ENCODE measurements at regions not wholly inside any gene's neighbourhood (a gene's known extent, or its start where the extent isn't known, plus 50 kb on each side); places are given as distances from the start of the nearest gene placed in this dataset.

DNA sequence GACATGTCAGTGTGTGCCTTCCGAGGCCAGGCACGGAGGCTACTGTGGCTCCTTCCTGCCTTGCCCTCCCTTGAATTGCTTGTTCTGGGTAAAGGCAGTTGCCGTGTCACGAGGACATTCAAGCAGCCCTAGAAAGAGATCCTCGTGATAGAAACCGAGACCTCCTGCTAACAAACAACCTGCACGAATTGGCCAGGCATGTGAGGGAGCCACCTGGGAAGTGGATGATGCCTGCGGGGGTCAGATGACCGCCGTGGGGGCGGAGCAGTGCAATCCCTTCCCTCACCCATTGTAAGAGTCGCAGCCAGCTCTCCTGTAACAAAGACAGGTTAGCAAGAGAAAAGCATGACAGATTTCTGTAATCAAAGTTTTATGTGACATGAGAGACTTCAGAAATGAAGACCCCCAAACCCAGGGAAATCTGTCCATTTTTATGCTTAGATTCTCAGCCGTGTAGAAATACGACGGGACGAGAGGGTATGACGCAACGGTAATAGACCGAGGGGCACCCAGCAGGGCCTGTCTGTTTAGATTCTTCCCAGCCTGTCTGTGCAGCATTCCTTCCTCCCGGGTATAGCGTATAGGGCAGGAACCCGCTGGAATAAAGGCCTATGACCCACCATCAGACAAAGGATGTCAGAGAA lies 241.7 kb downstream of the GATA3 start:
- TF ChIP-seq, protein P1, sequence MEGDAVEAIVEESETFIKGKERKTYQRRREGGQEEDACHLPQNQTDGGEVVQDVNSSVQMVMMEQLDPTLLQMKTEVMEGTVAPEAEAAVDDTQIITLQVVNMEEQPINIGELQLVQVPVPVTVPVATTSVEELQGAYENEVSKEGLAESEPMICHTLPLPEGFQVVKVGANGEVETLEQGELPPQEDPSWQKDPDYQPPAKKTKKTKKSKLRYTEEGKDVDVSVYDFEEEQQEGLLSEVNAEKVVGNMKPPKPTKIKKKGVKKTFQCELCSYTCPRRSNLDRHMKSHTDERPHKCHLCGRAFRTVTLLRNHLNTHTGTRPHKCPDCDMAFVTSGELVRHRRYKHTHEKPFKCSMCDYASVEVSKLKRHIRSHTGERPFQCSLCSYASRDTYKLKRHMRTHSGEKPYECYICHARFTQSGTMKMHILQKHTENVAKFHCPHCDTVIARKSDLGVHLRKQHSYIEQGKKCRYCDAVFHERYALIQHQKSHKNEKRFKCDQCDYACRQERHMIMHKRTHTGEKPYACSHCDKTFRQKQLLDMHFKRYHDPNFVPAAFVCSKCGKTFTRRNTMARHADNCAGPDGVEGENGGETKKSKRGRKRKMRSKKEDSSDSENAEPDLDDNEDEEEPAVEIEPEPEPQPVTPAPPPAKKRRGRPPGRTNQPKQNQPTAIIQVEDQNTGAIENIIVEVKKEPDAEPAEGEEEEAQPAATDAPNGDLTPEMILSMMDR (IDR thresholded peaks at IDR 0.05; ENCODE audit: insufficient read depth, low read length) = no peak
- no peak for TF ChIP-seq SPI1 (IDR thresholded peaks at IDR 0.05; ENCODE audit: borderline replicate concordance, low read depth)
- no peak for TF ChIP-seq POLR2AphosphoS5 (IDR thresholded peaks at IDR 0.05; ENCODE audit: low read depth)
- TF ChIP-seq, protein P2, sequence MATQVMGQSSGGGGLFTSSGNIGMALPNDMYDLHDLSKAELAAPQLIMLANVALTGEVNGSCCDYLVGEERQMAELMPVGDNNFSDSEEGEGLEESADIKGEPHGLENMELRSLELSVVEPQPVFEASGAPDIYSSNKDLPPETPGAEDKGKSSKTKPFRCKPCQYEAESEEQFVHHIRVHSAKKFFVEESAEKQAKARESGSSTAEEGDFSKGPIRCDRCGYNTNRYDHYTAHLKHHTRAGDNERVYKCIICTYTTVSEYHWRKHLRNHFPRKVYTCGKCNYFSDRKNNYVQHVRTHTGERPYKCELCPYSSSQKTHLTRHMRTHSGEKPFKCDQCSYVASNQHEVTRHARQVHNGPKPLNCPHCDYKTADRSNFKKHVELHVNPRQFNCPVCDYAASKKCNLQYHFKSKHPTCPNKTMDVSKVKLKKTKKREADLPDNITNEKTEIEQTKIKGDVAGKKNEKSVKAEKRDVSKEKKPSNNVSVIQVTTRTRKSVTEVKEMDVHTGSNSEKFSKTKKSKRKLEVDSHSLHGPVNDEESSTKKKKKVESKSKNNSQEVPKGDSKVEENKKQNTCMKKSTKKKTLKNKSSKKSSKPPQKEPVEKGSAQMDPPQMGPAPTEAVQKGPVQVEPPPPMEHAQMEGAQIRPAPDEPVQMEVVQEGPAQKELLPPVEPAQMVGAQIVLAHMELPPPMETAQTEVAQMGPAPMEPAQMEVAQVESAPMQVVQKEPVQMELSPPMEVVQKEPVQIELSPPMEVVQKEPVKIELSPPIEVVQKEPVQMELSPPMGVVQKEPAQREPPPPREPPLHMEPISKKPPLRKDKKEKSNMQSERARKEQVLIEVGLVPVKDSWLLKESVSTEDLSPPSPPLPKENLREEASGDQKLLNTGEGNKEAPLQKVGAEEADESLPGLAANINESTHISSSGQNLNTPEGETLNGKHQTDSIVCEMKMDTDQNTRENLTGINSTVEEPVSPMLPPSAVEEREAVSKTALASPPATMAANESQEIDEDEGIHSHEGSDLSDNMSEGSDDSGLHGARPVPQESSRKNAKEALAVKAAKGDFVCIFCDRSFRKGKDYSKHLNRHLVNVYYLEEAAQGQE (IDR thresholded peaks at IDR 0.05; ENCODE audit: insufficient replicate concordance, low read depth) = no peak
- no peak for TF ChIP-seq GABPA (IDR thresholded peaks at IDR 0.05; ENCODE audit: low read depth)

Data from HL-60 (cell line).